Esophagus mucosa (tissue), 1 donor: ENCODE measurements at regions not wholly inside any gene's neighbourhood (a gene's known extent, or its start where the extent isn't known, plus 50 kb on each side); places are given as distances from the start of the nearest gene placed in this dataset.

Experiments used
- ATAC-seq: fragments of 200-7000 bp; cut with Tn5 transposase; one replicate; pipeline ENCODE4 v1.9.1; 2020
- donor health status: DM: yes; HTN: yes; CAD: no.

DNA sequence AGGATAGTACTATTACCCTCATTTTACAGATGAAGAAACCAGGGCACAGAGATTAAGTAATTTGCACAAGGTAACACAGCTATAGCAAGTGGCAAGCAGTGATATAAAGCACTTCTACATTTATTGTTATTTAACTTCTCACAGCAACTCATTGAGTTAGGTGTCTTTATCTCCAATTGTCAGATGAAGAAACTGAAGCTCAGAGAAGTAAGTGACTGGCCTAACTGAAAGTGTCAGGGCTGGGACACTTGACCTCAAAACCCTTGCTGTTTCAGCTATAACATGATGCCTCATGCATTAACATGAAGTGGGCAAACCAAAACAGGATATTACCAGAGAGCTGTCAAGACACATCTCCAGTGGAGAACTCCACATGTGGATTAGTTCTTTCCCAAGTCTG, 65.8 kb upstream of the LEKR1 start:
- peak; percentile 74 for ATAC-seq

DNA sequence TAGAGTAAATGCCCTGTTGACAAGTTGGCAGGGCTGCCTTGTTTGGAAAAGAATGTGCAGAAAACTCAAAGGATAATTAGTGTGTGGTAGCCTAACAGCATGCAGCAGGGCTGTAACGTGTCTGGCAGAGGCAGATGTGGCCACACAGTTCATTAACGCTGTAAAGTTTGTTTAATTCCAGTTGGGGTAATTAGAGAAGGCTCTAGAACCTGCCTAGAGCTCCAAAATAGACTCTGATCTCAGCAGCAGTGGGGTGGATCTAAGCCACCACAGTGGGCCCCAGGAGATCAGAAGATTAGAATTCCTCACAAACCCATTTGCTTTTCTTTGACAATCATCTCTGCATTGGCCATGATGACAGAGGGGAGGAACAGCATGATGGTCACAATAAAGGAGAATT, 65.1 kb upstream of the LEKR1 start:
- ATAC-seq = no peak

DNA sequence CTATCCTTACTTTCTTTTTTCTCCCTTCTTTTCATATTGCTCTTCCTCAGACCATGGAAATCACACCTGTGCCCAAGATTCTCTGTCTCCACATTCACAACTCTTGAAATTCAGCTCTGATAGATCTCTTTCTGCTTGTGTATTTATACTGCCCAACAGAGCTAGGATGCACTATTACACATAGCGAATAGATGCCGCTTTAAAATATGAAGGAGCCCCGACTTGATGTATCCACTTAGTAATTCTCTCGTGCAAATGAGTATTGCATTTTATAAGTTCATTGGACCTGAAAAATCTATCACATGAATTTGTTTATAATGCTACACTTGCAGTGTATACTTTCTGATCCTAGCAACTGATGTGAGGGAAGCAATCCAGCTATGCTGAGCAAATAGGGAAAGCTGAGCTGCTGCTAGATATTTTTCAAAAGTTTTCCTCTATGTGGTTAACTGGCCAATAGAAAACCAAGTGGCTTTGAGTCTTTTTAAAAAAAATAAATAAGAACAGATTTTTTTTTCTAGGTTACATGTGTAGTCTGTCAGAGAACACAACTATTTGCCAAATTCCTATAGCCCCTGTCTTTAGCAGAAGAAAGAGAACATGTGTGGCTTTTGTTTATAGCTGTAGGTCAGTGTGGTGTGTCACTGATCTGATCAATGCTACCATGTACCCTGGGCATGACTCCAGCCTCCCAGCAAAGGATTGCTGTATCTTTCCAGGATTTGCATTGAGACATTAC, 64.3 kb upstream of the LEKR1 start:
- no peak for ATAC-seq

DNA sequence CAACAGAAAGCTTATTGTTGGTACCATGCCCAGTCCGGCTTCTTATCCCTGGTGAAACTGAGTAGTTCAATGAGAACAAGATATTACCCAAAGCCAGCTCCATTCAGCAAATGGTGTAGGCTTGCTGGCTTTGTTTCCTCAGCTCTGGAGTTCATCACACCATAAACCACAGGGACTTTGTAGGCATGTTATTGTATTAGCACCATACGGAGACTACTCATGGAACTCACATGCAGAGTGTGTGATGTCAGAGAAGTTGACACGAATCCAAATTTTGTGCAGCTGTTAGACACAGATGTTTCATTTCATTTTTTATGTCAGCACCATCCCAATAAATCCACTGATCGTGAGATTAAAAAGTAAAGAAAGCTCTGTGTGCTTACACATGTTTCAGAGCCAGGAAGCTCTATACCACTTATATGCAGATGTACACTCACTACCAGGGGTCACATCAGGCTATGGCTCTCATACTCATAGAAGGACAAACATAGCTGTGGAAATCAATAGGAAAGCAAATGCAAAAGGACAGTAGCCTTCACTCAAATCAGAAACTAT, 63.4 kb upstream of the LEKR1 start:
- ATAC-seq = peak; percentile 31

DNA sequence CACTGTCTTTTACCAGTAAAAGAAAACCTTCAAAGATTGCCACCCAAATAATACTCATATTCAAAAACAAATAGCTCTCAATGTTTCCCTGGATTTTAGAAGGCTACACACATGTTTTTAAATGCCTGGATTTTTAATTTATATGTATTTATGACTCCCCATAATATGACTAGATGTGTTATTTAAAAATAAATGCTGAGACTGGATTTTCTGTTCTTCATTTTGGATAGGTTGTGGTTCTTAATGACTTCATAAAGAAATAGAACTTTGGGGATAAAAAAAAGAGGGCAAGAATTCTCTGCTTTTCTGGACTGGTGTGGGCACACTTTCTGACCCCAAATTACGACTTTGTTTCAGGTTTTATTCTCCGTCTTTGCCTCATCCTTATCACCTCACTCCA, 62.8 kb upstream of the LEKR1 start:
- no peak for ATAC-seq

DNA sequence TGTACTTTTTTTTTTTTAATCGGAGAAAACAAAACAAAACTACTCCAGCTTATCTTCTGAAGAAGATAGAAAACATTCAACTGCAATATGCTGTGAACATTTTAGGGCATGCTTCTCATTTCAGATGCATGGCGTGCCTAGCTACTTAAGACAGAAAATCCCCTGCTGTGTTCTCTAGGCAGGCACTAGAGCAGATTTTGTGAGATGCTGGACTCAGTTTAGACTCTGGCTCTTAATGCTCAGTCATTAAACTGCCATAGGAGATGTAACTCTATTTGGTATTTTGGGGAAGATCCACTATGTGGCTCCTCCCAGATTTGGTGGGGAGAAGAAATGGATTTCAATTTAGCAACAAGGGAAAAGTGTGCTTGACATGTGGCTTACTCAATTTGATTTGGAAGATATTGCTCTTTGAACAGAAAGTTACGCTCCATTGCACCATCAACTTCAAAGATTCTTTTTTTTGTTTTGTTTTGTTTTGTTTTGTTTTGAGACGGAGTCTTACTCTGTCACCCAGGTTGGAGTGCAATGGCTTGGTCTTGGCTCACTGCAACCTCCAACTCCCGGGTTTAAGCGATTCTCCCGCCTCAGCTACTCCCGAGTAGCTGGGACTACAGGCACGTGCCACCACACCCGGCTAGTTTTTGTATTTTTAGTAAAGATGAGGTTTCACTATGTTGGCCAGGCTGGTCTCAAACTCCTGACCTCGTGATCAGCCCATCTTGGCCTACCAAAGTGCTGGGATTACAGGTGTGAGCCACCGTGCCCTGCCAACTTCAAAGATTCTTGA, 62.0 kb upstream of the LEKR1 start:
- ATAC-seq = no peak

DNA sequence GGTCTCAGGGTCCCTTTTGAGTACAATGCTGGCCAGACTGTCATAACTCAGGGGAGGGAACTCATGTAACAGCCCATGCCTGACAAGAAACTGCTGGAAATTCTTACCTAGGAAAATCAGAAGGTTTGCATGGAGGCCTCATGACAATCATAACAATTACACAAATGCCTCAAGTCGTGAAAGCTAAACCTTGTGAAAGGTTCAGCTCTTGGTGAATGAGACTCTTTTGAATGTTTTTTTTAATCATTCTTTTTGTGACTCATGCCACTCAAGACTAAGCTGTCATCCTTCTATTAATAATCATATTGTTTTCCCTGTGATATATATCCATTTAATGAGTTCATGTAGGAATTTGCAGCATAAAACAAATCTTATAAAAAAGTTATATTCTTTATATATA, 61.4 kb upstream of the LEKR1 start:
- ATAC-seq = no peak

DNA sequence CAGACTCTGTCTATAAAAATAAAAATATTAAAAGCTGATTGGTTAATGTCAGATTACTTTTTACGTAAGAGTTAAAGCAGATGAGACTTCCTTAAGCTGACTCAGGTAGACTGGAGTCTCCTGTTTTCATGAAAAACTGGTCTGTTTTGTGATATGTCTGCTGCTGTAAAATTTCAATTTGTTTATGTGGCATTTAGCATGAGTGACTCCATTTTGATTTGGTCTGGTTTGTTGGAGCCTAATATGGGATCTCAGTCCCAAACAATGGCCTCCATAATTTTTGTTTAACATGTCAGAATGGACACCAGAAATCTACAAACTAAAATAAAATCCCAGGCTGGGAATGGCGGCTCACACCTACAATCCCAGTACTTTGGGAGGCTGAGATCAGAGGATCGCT, 57.8 kb upstream of the LEKR1 start:
- ATAC-seq = no peak

DNA sequence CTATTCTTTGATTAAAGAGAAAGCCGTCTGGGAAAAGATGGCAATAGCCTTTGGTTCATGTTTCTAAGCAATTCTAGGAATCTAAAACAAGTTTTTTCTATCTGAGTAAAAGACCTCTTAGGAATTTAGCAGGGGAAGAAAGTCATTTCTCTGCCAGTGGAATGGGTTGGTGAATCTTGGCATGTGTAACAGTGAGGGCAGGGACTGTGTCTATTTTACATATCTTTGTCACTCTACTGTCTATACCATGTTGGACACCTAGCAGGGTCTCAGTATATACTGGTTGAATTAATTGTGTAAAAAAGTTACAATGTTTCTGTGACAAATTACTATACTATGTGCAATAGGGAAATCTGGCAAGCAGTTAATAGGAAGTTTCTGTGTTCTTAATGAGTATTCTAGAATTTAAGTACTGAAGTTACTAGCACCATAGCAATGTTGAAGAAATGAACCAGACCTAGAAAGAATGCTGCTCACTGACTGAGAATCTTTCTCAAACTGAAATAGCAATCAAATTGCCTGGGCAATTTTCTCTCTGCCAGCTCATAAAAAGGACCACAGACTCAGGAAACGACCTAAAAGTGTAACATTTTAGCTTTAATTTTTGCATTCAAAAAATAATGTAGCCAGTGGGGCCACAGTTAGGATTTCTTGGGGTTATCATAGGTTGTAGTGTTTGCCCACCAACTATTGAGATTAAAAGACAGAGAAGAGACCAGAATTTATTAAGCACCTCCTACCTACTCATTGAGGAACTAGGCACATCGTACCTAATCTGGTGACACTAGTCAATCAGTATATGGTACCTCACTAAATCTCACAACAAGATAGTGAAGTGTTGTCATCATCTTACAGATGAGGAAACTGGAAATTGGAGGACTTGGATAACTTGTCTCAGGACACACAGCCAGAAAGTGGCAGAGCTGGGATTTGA, 56.2 kb upstream of the LEKR1 start:
- no peak for ATAC-seq

DNA sequence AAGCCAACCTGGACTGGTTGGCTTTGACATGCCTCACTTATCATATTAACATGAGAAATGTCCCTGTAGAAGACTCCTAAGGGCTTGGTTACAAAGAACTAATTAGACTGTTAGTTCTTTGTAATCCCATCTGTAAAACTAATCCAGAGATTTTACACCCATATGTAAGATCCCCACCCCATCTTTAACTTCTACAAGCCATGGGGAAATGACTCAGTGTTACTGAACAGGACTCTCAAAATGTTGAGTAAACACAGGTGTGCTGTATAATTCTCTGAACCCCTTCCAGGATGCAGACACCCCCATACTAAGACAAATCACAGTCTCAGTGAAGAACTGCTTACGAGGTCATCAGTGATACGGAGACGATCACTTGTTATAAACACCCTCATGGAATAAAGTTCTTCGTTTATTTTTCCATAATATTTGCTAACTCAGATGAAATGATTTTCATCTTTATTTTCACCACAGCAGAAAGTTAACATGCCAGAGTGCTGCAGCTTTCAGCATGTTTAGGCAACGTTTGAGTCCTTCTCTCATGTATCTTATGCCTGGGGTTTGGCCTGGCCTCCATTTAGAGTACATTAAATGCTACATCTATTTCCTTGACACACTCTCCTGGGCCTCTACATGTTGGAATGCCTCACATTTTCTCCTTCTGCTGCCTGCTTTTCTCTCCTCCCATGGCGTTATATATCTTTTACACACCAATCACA, 55.3 kb upstream of the LEKR1 start:
- peak; percentile 93 for ATAC-seq

DNA sequence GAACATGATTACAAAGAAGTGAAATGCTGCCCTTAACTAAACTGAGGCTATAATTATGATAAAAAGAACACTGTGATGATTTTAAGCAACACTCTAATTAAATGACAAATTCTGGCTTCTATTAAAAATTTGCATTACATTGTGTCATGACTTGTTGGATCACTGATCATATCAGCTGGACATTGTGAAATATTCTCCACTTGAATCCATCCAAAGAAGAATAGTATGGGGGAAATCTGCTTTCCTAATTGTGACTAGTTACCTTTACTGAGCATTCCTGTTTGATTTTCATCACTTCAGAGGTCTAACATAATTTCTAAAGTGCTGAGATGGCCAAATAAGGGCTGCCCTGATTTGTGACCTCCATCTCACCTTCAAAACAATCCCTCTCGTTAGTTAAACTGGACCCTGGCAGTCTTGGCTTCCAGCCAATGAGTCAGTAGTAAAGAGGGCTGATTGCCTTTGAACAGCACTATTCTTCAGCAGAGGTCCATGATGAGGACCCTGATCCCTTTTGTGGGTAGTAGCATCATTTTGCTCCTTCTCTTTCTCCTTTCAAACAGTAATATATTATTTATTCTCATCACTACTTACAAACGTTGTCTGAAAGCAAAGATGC, 53.5 kb upstream of the LEKR1 start:
- no peak for ATAC-seq

DNA sequence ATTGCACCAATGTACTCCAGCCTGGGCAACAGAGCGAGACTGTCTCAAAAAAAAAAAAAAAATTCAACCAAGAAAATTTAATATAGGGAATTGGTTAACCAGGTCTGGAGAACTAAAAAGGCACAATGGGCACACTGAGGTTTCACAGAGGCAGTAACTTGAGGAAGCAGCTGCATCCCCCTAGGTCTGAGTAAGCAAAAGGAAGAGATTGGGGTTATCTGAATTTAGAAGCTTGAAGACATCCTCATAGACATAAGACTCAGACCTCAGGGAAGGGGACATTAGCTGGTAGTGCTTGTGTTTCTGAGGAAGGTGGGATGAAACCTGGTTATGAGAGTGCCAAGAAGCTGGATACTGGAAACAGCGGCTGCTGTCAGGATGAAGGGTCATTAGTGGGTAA, 50.1 kb upstream of the LEKR1 start:
- no peak for ATAC-seq
